Stimulated activated CD8-positive, alpha-beta memory T cell treated with anti-CD3 and anti-CD28 coated beads, Interleukin-7, amount 100 ng/mL, for 1 hour (primary cell): ENCODE measurements at regions not wholly inside any gene's neighbourhood (a gene's known extent, or its start where the extent isn't known, plus 50 kb on each side); places are given as distances from the start of the nearest gene placed in this dataset.

Experiments used
- DNase-seq, 2 donors: peaks; one replicate each; pipeline ENCODE4 v3.0.0-alpha.2; 2020; ENCODE audit warnings: low read depth in 2 of 2

GRCh38 chr12:124687174-124687902 is 119.9 kb upstream of the NCOR2 start:
- no peak for DNase-seq

GRCh38 chr12:124686370-124687173 is 119.2 kb upstream of the NCOR2 start:
- DNase-seq, result no peak

- DNase-seq, result no peak
Measured at GRCh38 chr12:124685689-124686369, 118.4 kb upstream of the NCOR2 start.

GRCh38 chr12:124684971-124685688 is 117.7 kb upstream of the NCOR2 start:
- no peak for DNase-seq

GRCh38 chr12:124684496-124684895 is 117.1 kb upstream of the NCOR2 start:
- DNase-seq, result no peak

GRCh38 chr12:124683152-124684124 is 116.0 kb upstream of the NCOR2 start:
- DNase-seq, result no peak

GRCh38 chr12:124682425-124683151 is 115.2 kb upstream of the NCOR2 start:
- no peak for DNase-seq

GRCh38 chr12:124681779-124682391 is 114.5 kb upstream of the NCOR2 start:
- DNase-seq, result no peak

- no peak for DNase-seq
Measured at GRCh38 chr12:124680863-124681778, 113.7 kb upstream of the NCOR2 start.

GRCh38 chr12:124679533-124680371 is 112.3 kb upstream of the NCOR2 start:
- DNase-seq, result no peak

- no peak for DNase-seq
Measured at GRCh38 chr12:124679047-124679446, 111.6 kb upstream of the NCOR2 start.

GRCh38 chr12:124678421-124678893 is 111.0 kb upstream of the NCOR2 start:
- DNase-seq, result no peak

- no peak for DNase-seq
Measured at GRCh38 chr12:124677552-124678356, 110.3 kb upstream of the NCOR2 start.

GRCh38 chr12:124676714-124677462 is 109.5 kb upstream of the NCOR2 start:
- DNase-seq, result no peak

- DNase-seq, result no peak
Measured at GRCh38 chr12:124675881-124676713, 108.7 kb upstream of the NCOR2 start.
